ENCODE measurements at regions not wholly inside any gene's neighbourhood (a gene's known extent, or its start where the extent isn't known, plus 50 kb on each side); places are given as distances from the start of the nearest gene placed in this dataset.

DNA sequence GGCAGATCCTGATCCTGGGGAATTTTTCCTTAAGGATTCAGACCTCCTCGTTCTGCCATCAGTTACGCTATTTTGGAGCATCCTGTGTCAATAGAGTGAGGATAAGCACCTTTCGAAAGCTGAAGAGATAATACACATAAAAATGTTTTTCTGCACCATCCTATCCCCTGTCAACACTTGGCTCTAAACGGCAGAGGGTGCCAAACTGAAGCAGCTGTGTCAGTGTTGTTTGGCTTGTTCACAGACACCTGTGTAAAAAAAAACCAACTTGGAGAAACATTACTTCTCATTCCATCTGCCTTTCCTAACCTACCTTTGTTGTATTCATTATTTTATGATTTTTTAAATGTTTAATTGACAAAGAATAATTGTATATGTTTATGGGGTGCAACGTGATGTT, 417.0 kb upstream of the DDI1 start:
- no peaks in the 10 kb centered on the region for H3K36me3 ChIP-seq
- intact Hi-C loops (cut with DNase I): no loop called here
- H3K9me3 ChIP-seq: no peaks in the 10 kb centered on the region
- no peaks in the 10 kb centered on the region for H3K4me1 ChIP-seq
- DNase-seq: no peak
- 33 to 59% methylated on average over 5 of the region's 5 CpGs for WGBS, 2 donors
- no peaks in the 10 kb centered on the region for H3K27me3 ChIP-seq
- no peak overlapping the region for H3K4me3 ChIP-seq
- TF ChIP-seq, protein P1, sequence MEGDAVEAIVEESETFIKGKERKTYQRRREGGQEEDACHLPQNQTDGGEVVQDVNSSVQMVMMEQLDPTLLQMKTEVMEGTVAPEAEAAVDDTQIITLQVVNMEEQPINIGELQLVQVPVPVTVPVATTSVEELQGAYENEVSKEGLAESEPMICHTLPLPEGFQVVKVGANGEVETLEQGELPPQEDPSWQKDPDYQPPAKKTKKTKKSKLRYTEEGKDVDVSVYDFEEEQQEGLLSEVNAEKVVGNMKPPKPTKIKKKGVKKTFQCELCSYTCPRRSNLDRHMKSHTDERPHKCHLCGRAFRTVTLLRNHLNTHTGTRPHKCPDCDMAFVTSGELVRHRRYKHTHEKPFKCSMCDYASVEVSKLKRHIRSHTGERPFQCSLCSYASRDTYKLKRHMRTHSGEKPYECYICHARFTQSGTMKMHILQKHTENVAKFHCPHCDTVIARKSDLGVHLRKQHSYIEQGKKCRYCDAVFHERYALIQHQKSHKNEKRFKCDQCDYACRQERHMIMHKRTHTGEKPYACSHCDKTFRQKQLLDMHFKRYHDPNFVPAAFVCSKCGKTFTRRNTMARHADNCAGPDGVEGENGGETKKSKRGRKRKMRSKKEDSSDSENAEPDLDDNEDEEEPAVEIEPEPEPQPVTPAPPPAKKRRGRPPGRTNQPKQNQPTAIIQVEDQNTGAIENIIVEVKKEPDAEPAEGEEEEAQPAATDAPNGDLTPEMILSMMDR (IDR thresholded peaks at IDR 0.05): no peak
- no peak for TF ChIP-seq POLR2AphosphoS5 (IDR thresholded peaks at IDR 0.05)
- no peak for TF ChIP-seq EP300 (IDR thresholded peaks at IDR 0.05)
- H3K27ac ChIP-seq: no peak overlapping the region

DNA sequence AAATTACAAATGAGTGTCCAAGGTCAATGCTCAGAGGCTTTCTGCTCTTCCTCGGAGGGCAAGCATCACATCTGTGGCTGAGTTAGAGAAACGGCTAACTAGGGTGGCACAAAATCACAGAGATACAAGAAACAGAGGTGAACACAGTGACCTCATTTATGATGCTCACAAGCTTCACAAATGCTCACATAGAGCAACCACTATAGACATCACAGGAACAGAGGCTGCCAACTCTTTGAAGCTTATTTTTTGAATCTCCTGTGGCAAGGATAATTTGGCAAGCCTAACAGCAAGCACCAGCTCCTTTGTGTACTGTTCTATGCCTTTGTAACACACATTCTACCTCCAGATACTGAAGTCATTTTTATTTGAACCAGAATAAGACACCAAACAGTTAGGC, 416.5 kb upstream of the DDI1 start:
- WGBS, 2 donors: 23 to 66% methylated on average over 2 of the region's 2 CpGs
- H3K9me3 ChIP-seq: no peaks in the 10 kb centered on the region
- no peak overlapping the region for H3K4me3 ChIP-seq
- no peaks in the 10 kb centered on the region for H3K4me1 ChIP-seq
- no peak overlapping the region for H3K27ac ChIP-seq
- DNase-seq: no peak
- intact Hi-C loops (cut with DNase I): no loop called here
- TF ChIP-seq, protein P1 (IDR thresholded peaks at IDR 0.05): no peak
- TF ChIP-seq EP300 (IDR thresholded peaks at IDR 0.05): no peak
- no peak for TF ChIP-seq POLR2A (IDR thresholded peaks at IDR 0.05)
- no peak for TF ChIP-seq POLR2AphosphoS5 (IDR thresholded peaks at IDR 0.05)
- no peaks in the 10 kb centered on the region for H3K27me3 ChIP-seq
- H3K36me3 ChIP-seq: no peaks in the 10 kb centered on the region

GRCh38 chr11:103622296-103622695, 414.1 kb upstream of the DDI1 start:
- Histone ChIP-seq H3K36me3 (no peaks in the 10 kb centered on the region), H3K4me1 (no peaks in the 10 kb centered on the region), H3K27ac (no peak overlapping the region), H3K9me3 (no peaks in the 10 kb centered on the region), H3K27me3 (no peaks in the 10 kb centered on the region), H3K4me3 (no peak overlapping the region)
- intact Hi-C loops (cut with DNase I): no loop called here
- TF ChIP-seq POLR2AphosphoS5 (IDR thresholded peaks at IDR 0.05) (no peak), POLR2A (IDR thresholded peaks at IDR 0.05) (no peak), EP300 (IDR thresholded peaks at IDR 0.05) (no peak)
- TF ChIP-seq, protein P1 (IDR thresholded peaks at IDR 0.05): no peak
- WGBS, 2 donors: 59 to 80% methylated on average over 2 of the region's 2 CpGs
- no peak for DNase-seq

- H3K36me3 ChIP-seq: no peaks in the 10 kb centered on the region
- intact Hi-C loops (cut with DNase I): no loop called here
- TF ChIP-seq, protein P1 (IDR thresholded peaks at IDR 0.05): no peak
- TF ChIP-seq POLR2AphosphoS5 (IDR thresholded peaks at IDR 0.05) (no peak), POLR2A (IDR thresholded peaks at IDR 0.05) (no peak), EP300 (IDR thresholded peaks at IDR 0.05) (no peak)
- WGBS, 2 donors: 32 to 72% methylated on average over 1 of the region's 1 CpG
- H3K4me1 ChIP-seq: no peaks in the 10 kb centered on the region
- no peaks in the 10 kb centered on the region for H3K27me3 ChIP-seq
- no peak overlapping the region for H3K27ac ChIP-seq
- no peak overlapping the region for H3K4me3 ChIP-seq
- no peak for DNase-seq
- H3K9me3 ChIP-seq: no peaks in the 10 kb centered on the region
Measured at GRCh38 chr11:103623933-103624332, 412.5 kb upstream of the DDI1 start.
